HFFc6 (cell line): ENCODE measurements at regions not wholly inside any gene's neighbourhood (a gene's known extent, or its start where the extent isn't known, plus 50 kb on each side); places are given as distances from the start of the nearest gene placed in this dataset.

Experiments used
- DNase-seq: peaks from one replicate; pipeline ENCODE4 v3.0.0-alpha.2; 2018
- H3K27ac Mint-ChIP-seq: 2 replicates; pipeline ENCODE4 v1.8.0; 2020; ENCODE audit warnings: mild to moderate bottlenecking, mixed read lengths
- H3K27me3 Mint-ChIP-seq: 2 replicates; pipeline ENCODE4 v1.8.0; 2021; ENCODE audit warnings: mild to moderate bottlenecking, moderate library complexity, mixed read lengths; ENCODE audit not compliant: insufficient read depth
- H3K36me3 Mint-ChIP-seq: 2 replicates; pipeline ENCODE4 v1.8.0; 2021; ENCODE audit warnings: low read depth, mixed read lengths
- H3K4me1 Mint-ChIP-seq: 2 replicates; pipeline ENCODE4 v1.8.0; 2020; ENCODE audit warnings: low read depth, mixed read lengths
- H3K4me3 Mint-ChIP-seq: 2 replicates; pipeline ENCODE4 v1.8.0; 2020; ENCODE audit warnings: mild to moderate bottlenecking, moderate library complexity, mixed read lengths
- H3K9me3 Mint-ChIP-seq: 2 replicates; pipeline ENCODE4 v1.8.0; 2020; ENCODE audit warnings: mild to moderate bottlenecking, mixed read lengths
- TF ChIP-seq, protein P1 (sequence below): fragments of 200-600 bp; sonication (generic); IDR thresholded peaks from 2 replicates; pipeline ENCODE4 v1.5.0; 2021; ENCODE audit warnings: antibody characterized with exemption, mild to moderate bottlenecking

DNA sequence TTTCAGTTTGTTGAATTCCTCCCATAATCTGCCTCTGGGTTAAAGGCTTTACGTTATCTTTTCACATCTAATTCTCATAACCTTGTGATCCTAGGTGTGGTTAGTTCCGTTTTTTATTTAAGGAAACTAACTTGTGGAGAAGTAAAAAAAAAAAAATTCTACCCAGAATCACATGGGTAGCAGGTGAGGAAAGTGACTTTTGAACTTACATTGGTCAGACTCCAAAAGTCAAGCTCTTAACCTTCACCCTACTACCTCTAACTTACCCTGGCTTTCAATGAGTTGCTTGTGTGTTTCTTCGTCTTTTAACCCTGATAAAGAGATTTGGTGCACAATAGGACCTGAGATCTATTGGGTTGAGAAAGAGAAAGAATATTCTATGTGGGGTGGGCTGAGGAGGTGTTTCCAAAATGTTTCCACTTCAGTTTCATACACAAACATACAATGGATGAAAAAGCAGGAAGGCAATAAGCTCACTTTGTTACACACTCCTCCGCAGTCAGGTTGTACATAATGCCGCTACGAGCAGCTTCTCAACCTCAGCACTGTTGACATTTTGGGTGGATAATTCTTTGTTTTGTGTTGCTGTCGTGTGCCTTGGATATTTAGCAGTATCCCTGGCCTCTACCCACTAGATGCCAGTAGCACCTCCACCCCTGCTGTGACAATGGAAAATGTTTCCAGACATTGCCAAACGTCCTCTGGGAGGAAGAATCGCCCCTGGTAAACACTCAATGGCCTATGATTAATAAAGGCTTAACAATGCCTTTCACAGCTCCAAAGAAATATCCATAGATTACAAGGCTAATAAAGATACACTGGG, 193.0 kb upstream of the ZNF217 start:
- TF ChIP-seq, protein P1, sequence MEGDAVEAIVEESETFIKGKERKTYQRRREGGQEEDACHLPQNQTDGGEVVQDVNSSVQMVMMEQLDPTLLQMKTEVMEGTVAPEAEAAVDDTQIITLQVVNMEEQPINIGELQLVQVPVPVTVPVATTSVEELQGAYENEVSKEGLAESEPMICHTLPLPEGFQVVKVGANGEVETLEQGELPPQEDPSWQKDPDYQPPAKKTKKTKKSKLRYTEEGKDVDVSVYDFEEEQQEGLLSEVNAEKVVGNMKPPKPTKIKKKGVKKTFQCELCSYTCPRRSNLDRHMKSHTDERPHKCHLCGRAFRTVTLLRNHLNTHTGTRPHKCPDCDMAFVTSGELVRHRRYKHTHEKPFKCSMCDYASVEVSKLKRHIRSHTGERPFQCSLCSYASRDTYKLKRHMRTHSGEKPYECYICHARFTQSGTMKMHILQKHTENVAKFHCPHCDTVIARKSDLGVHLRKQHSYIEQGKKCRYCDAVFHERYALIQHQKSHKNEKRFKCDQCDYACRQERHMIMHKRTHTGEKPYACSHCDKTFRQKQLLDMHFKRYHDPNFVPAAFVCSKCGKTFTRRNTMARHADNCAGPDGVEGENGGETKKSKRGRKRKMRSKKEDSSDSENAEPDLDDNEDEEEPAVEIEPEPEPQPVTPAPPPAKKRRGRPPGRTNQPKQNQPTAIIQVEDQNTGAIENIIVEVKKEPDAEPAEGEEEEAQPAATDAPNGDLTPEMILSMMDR = no peak
- Mint-ChIP-seq H3K4me1 (peaks cover 56% of the 10 kb centered on the region), H3K4me3 (no peak overlapping the region), H3K36me3 (no peaks in the 10 kb centered on the region), H3K9me3 (no peaks in the 10 kb centered on the region), H3K27me3 (no peaks in the 10 kb centered on the region; the same call in 1 of the 2 replicates), H3K27ac (peak overlapping the region; percentile 28; the same call in 1 of the 2 replicates)
- DNase-seq = no peak

DNA sequence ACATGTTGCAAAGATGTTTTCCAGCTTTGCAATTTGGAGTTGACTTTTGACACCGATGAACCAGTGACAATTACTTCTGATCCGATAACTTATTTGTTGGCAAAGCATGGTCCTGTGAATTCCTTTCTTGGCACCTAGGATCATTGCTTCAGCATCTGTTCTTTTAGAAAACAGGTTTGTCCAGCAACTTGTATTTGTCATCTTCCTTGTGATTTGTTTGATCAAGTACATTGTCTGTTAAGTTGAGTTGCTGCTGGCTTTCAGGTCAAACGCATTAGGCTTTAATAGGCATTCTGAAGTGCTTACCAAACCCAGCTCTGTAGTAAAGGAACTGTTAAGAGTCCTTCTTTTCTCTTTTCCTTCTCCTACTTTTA, 192.4 kb upstream of the ZNF217 start:
- no peaks in the 10 kb centered on the region; the same call in 1 of the 2 replicates for H3K27me3 Mint-ChIP-seq
- no peaks in the 10 kb centered on the region for H3K36me3 Mint-ChIP-seq
- H3K27ac Mint-ChIP-seq = no peak overlapping the region
- TF ChIP-seq, protein P1 = no peak
- peaks cover 52% of the 10 kb centered on the region for H3K4me1 Mint-ChIP-seq
- H3K4me3 Mint-ChIP-seq = no peak overlapping the region
- no peaks in the 10 kb centered on the region for H3K9me3 Mint-ChIP-seq
- no peak for DNase-seq

DNA sequence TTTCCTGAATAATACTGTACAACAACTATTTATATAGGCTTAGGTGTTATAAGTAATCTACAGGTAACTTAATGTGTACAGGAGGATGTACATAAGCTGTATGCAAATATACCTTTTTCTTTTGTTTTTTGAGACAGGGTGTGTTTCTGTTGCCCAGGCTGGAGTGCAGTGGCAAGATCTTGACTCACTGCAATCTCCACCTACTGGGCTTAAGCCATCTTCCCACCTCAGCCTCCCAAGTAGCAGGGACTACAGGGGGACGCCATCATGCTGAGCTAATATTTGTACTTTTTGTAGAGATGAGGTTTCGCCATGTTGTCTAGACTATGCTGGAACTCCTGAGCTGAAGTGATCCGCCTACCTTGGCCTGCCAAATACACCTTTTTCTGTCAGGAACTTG, 191.7 kb upstream of the ZNF217 start:
- Mint-ChIP-seq H3K36me3 (no peaks in the 10 kb centered on the region), H3K27ac (no peak overlapping the region), H3K27me3 (no peaks in the 10 kb centered on the region), H3K4me1 (peaks cover 44% of the 10 kb centered on the region), H3K4me3 (no peak overlapping the region), H3K9me3 (no peaks in the 10 kb centered on the region)
- TF ChIP-seq, protein P1 = no peak
- DNase-seq = no peak

DNA sequence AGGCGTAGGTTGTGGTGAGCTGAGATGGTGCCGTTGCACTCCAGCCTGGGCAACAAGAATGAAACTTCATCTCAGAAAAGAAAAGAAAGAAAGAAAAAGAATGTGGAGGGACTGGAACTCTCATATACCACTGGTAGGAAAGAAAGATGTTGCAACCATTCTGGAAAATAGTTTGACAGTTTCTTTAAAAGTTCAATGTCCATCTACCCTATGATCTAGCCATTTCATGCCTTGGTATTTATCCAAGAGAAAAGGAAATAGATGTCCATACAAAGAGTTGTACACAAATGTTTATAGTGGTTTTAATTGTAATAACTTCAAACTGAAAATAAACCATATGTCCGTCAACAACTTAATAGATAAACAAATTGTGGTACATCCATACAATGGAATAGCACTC, 190.1 kb upstream of the ZNF217 start:
- Mint-ChIP-seq H3K4me3 (no peak overlapping the region), H3K27me3 (no peaks in the 10 kb centered on the region), H3K4me1 (peaks cover 29% of the 10 kb centered on the region), H3K27ac (no peak overlapping the region), H3K9me3 (no peaks in the 10 kb centered on the region), H3K36me3 (no peaks in the 10 kb centered on the region)
- DNase-seq = no peak
- TF ChIP-seq, protein P1 = no peak

DNA sequence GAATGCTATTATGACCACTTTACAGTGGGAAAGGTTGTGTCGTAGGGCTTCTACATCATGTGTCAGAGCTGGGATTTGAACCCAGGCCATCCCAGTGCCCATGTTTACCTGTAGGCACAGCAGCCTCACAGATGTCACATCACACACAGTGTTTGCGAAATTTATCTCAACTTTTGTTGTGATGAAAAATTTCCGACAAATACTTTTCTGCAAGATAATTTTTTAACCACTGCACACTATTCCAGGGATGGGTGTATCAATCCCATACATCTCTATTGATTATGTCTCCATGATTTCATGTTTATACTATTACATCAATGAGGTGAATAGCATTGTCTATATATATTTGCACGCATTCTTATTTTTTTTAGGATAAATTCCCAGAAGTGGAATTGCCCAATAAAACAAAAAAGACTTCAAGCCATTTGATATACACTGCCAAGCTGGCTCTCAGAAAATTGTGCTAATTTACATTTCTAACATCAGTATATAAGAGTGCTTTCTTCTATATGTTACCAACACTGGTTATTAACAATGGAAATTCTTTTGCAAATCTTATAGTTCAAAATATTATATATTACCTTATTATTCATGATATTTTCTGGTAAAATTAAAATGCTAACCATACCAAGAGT, 189.1 kb upstream of the ZNF217 start:
- H3K27ac Mint-ChIP-seq = no peak overlapping the region
- H3K9me3 Mint-ChIP-seq = no peaks in the 10 kb centered on the region
- DNase-seq = no peak
- TF ChIP-seq, protein P1 = no peak
- H3K36me3 Mint-ChIP-seq = no peaks in the 10 kb centered on the region
- peaks cover 22% of the 10 kb centered on the region for H3K4me1 Mint-ChIP-seq
- H3K4me3 Mint-ChIP-seq = no peak overlapping the region
- H3K27me3 Mint-ChIP-seq = no peaks in the 10 kb centered on the region
